ENCODE measurements at regions not wholly inside any gene's neighbourhood (a gene's known extent, or its start where the extent isn't known, plus 50 kb on each side); places are given as distances from the start of the nearest gene placed in this dataset.
A peak's percentile ranks its signal among the peaks of the same experiment; 100 is the strongest.

DNA sequence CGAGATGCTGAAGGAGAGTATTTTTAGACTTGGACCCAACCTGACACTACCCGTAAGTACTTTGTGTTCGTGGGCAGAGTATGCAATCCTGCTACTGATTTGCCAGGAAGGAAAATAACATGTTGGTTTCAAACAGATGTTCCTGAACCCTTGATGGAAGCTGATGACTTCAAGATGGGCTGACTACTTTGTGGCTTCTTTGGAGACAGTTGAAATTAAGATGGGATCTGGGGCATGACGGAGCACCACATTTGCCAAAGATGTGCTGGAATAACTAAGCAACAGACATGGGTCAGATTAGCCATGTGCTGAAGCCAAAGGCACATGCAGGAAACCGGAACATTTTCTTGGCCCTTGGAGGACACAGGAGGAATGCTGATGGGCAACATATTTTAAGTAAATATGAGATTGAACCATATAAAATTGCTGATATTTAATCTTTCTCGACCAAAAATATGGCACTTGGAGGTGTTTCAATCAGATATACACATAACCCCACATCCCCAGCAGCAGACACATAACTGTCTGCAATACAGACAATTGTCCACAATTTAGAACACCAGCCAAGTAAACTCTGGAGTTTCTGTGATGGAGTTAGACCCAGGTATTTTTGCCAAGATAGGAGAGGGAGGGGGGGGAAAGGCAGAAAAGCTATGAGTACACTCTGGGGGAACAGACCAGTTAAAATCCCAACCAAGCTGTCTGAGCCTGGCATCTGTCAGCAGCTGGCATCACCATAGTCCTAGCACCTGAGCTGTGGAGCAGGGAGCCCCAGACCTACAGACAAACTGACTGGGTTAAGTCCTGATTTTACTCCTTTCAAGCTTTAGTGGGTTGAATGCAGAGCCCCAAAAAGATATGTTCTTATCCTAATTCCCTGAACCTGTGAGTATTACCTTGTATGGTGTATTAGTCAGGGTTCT lies 329.4 kb upstream of the CDH5 start:
- peaks cover 0 to 16% (median 7%) of the 10 kb centered on the region in 4 donors for H3K4me1 ChIP-seq
- H3K9me3 ChIP-seq: no peaks in the 10 kb centered on the region
- TF ChIP-seq, protein P1, sequence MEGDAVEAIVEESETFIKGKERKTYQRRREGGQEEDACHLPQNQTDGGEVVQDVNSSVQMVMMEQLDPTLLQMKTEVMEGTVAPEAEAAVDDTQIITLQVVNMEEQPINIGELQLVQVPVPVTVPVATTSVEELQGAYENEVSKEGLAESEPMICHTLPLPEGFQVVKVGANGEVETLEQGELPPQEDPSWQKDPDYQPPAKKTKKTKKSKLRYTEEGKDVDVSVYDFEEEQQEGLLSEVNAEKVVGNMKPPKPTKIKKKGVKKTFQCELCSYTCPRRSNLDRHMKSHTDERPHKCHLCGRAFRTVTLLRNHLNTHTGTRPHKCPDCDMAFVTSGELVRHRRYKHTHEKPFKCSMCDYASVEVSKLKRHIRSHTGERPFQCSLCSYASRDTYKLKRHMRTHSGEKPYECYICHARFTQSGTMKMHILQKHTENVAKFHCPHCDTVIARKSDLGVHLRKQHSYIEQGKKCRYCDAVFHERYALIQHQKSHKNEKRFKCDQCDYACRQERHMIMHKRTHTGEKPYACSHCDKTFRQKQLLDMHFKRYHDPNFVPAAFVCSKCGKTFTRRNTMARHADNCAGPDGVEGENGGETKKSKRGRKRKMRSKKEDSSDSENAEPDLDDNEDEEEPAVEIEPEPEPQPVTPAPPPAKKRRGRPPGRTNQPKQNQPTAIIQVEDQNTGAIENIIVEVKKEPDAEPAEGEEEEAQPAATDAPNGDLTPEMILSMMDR (IDR thresholded peaks at IDR 0.05): no peak
- TF ChIP-seq EP300 (IDR thresholded peaks at IDR 0.05) (peak; percentile 52), POLR2AphosphoS5 (IDR thresholded peaks at IDR 0.05) (peak; percentile 32 to 77 (median 54)), POLR2A (IDR thresholded peaks at IDR 0.05) (no peak)
- 38 to 64% (median 54%) methylated on average over 6 of the region's 6 CpGs for WGBS, 5 donors
- peak overlapping the region in 2 of 5 donors; percentile 46 for H3K27ac ChIP-seq
- H3K36me3 ChIP-seq: no peaks in the 10 kb centered on the region
- H3K27me3 ChIP-seq: no peaks in the 10 kb centered on the region
- intact Hi-C loops (cut with DNase I; ENCODE audit: low total_unique reads): no loop called here
- DNase-seq: peak in 1 of 2 donors; percentile 35
- no peak overlapping the region for H3K4me3 ChIP-seq

- peaks cover 0 to 16% (median 7%) of the 10 kb centered on the region in 4 donors for H3K4me1 ChIP-seq
- H3K36me3 ChIP-seq: no peaks in the 10 kb centered on the region
- no peaks in the 10 kb centered on the region for H3K9me3 ChIP-seq
- H3K27ac ChIP-seq: peak overlapping the region in 2 of 5 donors; percentile 46
- intact Hi-C loops (cut with DNase I; ENCODE audit: low total_unique reads): no loop called here
- peak in 2 of 3 donors; percentile 36 to 51 for TF ChIP-seq POLR2AphosphoS5 (IDR thresholded peaks at IDR 0.05)
- TF ChIP-seq, protein P1 (IDR thresholded peaks at IDR 0.05): no peak
- no peak overlapping the region for H3K4me3 ChIP-seq
- 60 to 81% (median 77%) methylated on average over 7 of the region's 7 CpGs for WGBS, 5 donors
- peak in 1 of 2 donors; percentile 39 for DNase-seq
- H3K27me3 ChIP-seq: no peaks in the 10 kb centered on the region
These were observed 330.3 kb upstream of the CDH5 start for GRCh38 chr16:66036184-66036583.

GRCh38 chr16:66035096-66035495 lies 331.4 kb upstream of the CDH5 start:
- H3K4me3 ChIP-seq: no peak overlapping the region
- intact Hi-C loops (cut with DNase I; ENCODE audit: low total_unique reads): no loop called here
- WGBS, 5 donors: 79 to 95% (median 86%) methylated on average over 2 to 3 of the region's 3 CpGs
- H3K9me3 ChIP-seq: no peaks in the 10 kb centered on the region
- H3K27ac ChIP-seq: no peak overlapping the region
- TF ChIP-seq POLR2A (IDR thresholded peaks at IDR 0.05) (no peak), POLR2AphosphoS5 (IDR thresholded peaks at IDR 0.05) (no peak), EP300 (IDR thresholded peaks at IDR 0.05) (no peak)
- TF ChIP-seq, protein P1 (IDR thresholded peaks at IDR 0.05): no peak
- no peaks in the 10 kb centered on the region for H3K36me3 ChIP-seq
- peaks cover 0 to 16% (median 7%) of the 10 kb centered on the region in 4 donors for H3K4me1 ChIP-seq
- no peak for DNase-seq
- H3K27me3 ChIP-seq: no peaks in the 10 kb centered on the region

- TF ChIP-seq, protein P1 (IDR thresholded peaks at IDR 0.05): no peak
- TF ChIP-seq POLR2AphosphoS5 (IDR thresholded peaks at IDR 0.05) (no peak), EP300 (IDR thresholded peaks at IDR 0.05) (no peak), POLR2A (IDR thresholded peaks at IDR 0.05) (no peak)
- H3K9me3 ChIP-seq: no peaks in the 10 kb centered on the region
- no peak overlapping the region for H3K27ac ChIP-seq
- H3K4me3 ChIP-seq: no peak overlapping the region
- no peaks in the 10 kb centered on the region for H3K27me3 ChIP-seq
- intact Hi-C loops (cut with DNase I; ENCODE audit: low total_unique reads): no loop called here
- no peaks in the 10 kb centered on the region for H3K36me3 ChIP-seq
- no peak for DNase-seq
- 78 to 85% (median 83%) methylated on average over 7 of the region's 7 CpGs for WGBS, 5 donors
- H3K4me1 ChIP-seq: peaks cover 0 to 29% (median 9%) of the 10 kb centered on the region in 4 donors
These were observed 333.6 kb upstream of the CDH5 start for GRCh38 chr16:66032841-66033240.
